MM.1S (cell line): ENCODE measurements at regions not wholly inside any gene's neighbourhood (a gene's known extent, or its start where the extent isn't known, plus 50 kb on each side); places are given as distances from the start of the nearest gene placed in this dataset.

Experiments
- DNase-seq: peaks from one replicate; pipeline ENCODE4 v3.0.0-alpha.2; 2015
- H2AFZ ChIP-seq: fragments of 300-600 bp; sonication (generic); 2 replicates; pipeline ENCODE4 v1.6.0; 2016; ENCODE audit warnings: antibody characterized with exemption, low read length
- H3F3A ChIP-seq: fragments of 300-600 bp; sonication (generic); 2 replicates; pipeline ENCODE4 v1.6.1; 2016; ENCODE audit warnings: mild to moderate bottlenecking, antibody characterized with exemption, low read length, moderate library complexity, mixed read lengths; ENCODE audit not compliant: insufficient read depth
- H3K27ac ChIP-seq: fragments of 300-600 bp; sonication (generic); 2 replicates; pipeline ENCODE4 v1.5.1; 2016; ENCODE audit warnings: mild to moderate bottlenecking, low read length
- H3K27me3 ChIP-seq: fragments of 300-600 bp; sonication (generic); replicated peaks from 2 replicates; pipeline ENCODE4 v1.6.0; 2016; ENCODE audit warnings: low read length; ENCODE audit not compliant: insufficient read depth
- H3K36me3 ChIP-seq: fragments of 300-600 bp; sonication (generic); replicated peaks from 2 replicates; pipeline ENCODE4 v1.6.1; 2016; ENCODE audit warnings: mild to moderate bottlenecking, low read length, mixed read lengths; ENCODE audit not compliant: insufficient read depth
- H3K4me1 ChIP-seq: fragments of 300-600 bp; sonication (generic); 2 replicates; pipeline ENCODE4 v1.6.1; 2016; ENCODE audit warnings: low read length, mixed read lengths
- H3K4me2 ChIP-seq: fragments of 300-600 bp; sonication (generic); 2 replicates; pipeline ENCODE4 v1.6.0; 2016; ENCODE audit warnings: low read depth, low read length
- H3K4me3 ChIP-seq: fragments of 300-600 bp; sonication (generic); 2 replicates; pipeline ENCODE4 v1.5.1; 2016; ENCODE audit warnings: low read length, mixed read lengths
- H3K79me2 ChIP-seq: fragments of 300-600 bp; sonication (generic); 2 replicates; pipeline ENCODE4 v1.6.1; 2016; ENCODE audit warnings: mixed run types, low read length, mixed read lengths
- H3K9ac ChIP-seq: fragments of 300-600 bp; sonication (generic); 2 replicates; pipeline ENCODE4 v1.6.1; 2016; ENCODE audit warnings: low read length, mixed read lengths
- H3K9me2 ChIP-seq: fragments of 300-600 bp; sonication (generic); replicated peaks from 2 replicates; pipeline ENCODE4 v1.6.1; 2016; ENCODE audit warnings: mild to moderate bottlenecking, low read length, mixed read lengths; ENCODE audit not compliant: insufficient read depth
- H3K9me3 ChIP-seq: fragments of 300-600 bp; sonication (generic); replicated peaks from 2 replicates; pipeline ENCODE4 v1.6.1; 2016; ENCODE audit warnings: mild to moderate bottlenecking, low read length, mixed read lengths; ENCODE audit not compliant: insufficient read depth
- H4K20me1 ChIP-seq: fragments of 300-600 bp; sonication (generic); 2 replicates; pipeline ENCODE4 v1.6.1; 2016; ENCODE audit warnings: mild to moderate bottlenecking, low read length, moderate library complexity, mixed read lengths; ENCODE audit not compliant: insufficient read depth
- CTCF ChIP-seq: fragments of 300-600 bp; sonication (generic); IDR thresholded peaks from 2 replicates; pipeline ENCODE4 v1.5.1; 2016; ENCODE audit warnings: antibody characterized with exemption, low read length, mixed read lengths
- EZH2 ChIP-seq: fragments of 300-600 bp; sonication (generic); optimal IDR thresholded peaks from 2 replicates; pipeline ENCODE3; 2017; ENCODE audit warnings: low read depth, mild to moderate bottlenecking, antibody characterized with exemption, low read length, mixed read lengths
- EZH2phosphoT487 ChIP-seq: fragments of 300-600 bp; sonication (generic); IDR thresholded peaks from 2 replicates; pipeline ENCODE4 v1.6.1; 2018; ENCODE audit warnings: antibody characterized with exemption, low read length

DNA sequence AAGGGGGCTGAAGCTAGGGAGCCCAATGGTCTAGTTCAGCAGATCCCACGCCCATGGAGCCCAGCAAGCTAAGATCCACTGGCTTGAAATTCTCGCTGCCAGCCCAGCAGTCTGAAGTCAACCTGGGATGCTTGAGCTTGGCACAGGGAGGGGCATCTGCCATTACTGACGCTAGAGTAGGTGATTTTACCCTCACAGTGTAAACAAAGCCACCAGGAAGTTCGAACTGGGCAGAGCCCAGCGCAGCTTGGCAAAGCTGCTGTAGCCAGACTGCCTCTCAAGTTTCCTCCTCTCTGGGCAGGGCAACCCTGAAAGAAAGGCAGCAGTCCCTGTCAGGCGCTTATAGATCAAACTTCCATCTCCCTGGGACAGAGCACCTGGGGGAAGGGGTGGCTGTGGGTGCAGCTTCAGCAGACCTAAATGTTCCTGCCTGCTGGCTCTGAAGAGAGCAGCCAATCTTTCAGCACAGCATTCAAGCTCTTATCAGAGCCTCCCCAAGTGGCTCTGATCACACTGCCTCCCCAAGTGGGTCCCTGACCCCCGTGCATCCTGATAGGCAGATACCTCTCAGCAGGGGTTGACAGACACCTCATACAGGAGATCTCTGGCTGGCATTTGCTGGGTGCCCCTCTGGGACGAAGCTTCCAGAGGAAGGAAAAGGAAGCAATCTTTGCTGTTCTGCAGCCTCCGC is 167.8 kb downstream of the CCDC71L start:
- no peak for TF ChIP-seq EZH2phosphoT487
- Histone ChIP-seq H3K4me3 (no peak overlapping the region), H3K36me3 (no peaks in the 10 kb centered on the region), H3K9me3 (no peaks in the 10 kb centered on the region), H3K9ac (no peak overlapping the region), H3K79me2 (no peaks in the 10 kb centered on the region), H4K20me1 (no peaks in the 10 kb centered on the region), H3K4me1 (no peaks in the 10 kb centered on the region), H2AFZ (no peak overlapping the region), H3K9me2 (no peaks in the 10 kb centered on the region), H3K27me3 (no peaks in the 10 kb centered on the region), H3K27ac (no peak overlapping the region), H3K4me2 (no peak overlapping the region), H3F3A (no peaks in the 10 kb centered on the region)
- no peak for DNase-seq

GRCh38 chr7:106488465-106488864 is 172.5 kb downstream of the CCDC71L start:
- Histone ChIP-seq H3K36me3 (no peaks in the 10 kb centered on the region), H3K4me3 (no peak overlapping the region), H3K4me1 (no peaks in the 10 kb centered on the region), H3K9me3 (no peaks in the 10 kb centered on the region), H3K4me2 (no peak overlapping the region), H3K9me2 (no peaks in the 10 kb centered on the region), H3K27me3 (no peaks in the 10 kb centered on the region), H3K27ac (no peak overlapping the region), H3K79me2 (no peaks in the 10 kb centered on the region), H4K20me1 (no peaks in the 10 kb centered on the region), H3F3A (no peaks in the 10 kb centered on the region), H3K9ac (no peak overlapping the region), H2AFZ (no peak overlapping the region)
- DNase-seq: no peak
- TF ChIP-seq EZH2 (no peak), EZH2phosphoT487 (no peak), CTCF (no peak)

DNA sequence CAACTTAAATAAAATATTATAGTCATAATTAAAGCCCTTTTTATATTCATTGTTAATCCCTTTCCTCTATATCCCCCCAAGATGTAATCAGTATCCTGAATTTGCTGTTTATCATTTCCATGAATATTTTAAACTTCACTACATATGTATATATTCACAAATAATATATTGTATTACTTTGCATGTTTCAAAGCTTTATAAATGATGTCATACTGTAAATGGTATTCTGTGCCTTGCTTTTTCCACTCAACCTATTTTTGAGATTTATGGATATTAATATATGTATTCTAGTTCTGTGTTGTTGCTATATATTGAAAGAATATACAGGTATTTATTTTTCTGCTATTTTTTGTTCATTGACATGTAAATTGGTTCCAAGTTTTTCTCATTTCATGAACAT is 173.1 kb downstream of the CCDC71L start:
- no peaks in the 10 kb centered on the region for H3K9me3 ChIP-seq
- TF ChIP-seq CTCF (no peak), EZH2phosphoT487 (no peak), EZH2 (no peak)
- DNase-seq: no peak
- no peak overlapping the region for H2AFZ ChIP-seq
- H3K27ac ChIP-seq: no peak overlapping the region
- no peaks in the 10 kb centered on the region for H3K36me3 ChIP-seq
- no peaks in the 10 kb centered on the region for H4K20me1 ChIP-seq
- no peak overlapping the region for H3K4me3 ChIP-seq
- H3K27me3 ChIP-seq: no peaks in the 10 kb centered on the region
- no peaks in the 10 kb centered on the region for H3K9me2 ChIP-seq
- H3F3A ChIP-seq: no peaks in the 10 kb centered on the region
- no peaks in the 10 kb centered on the region for H3K4me1 ChIP-seq
- H3K79me2 ChIP-seq: no peaks in the 10 kb centered on the region
- no peak overlapping the region for H3K9ac ChIP-seq
- H3K4me2 ChIP-seq: no peak overlapping the region

GRCh38 chr7:106486331-106486730 is 174.6 kb downstream of the CCDC71L start:
- Histone ChIP-seq H2AFZ (no peak overlapping the region), H3K79me2 (no peaks in the 10 kb centered on the region), H4K20me1 (no peaks in the 10 kb centered on the region), H3K4me1 (no peaks in the 10 kb centered on the region), H3K4me2 (no peak overlapping the region), H3K9ac (no peak overlapping the region), H3K9me3 (no peaks in the 10 kb centered on the region), H3K4me3 (no peak overlapping the region), H3F3A (no peaks in the 10 kb centered on the region), H3K36me3 (no peaks in the 10 kb centered on the region), H3K27ac (no peak overlapping the region), H3K27me3 (no peaks in the 10 kb centered on the region), H3K9me2 (no peaks in the 10 kb centered on the region)
- no peak for DNase-seq
- TF ChIP-seq EZH2phosphoT487: no peak
- TF ChIP-seq CTCF: no peak
- no peak for TF ChIP-seq EZH2
